ENCODE measurements at regions not wholly inside any gene's neighbourhood (a gene's known extent, or its start where the extent isn't known, plus 50 kb on each side); places are given as distances from the start of the nearest gene placed in this dataset.

GRCh38 chr4:100722866-100723459 is 205.1 kb upstream of the EMCN start:
- TF ChIP-seq GATA2 (IDR thresholded peaks at IDR 0.05; ENCODE audit: low read depth, low read length) (no peak), GATA3 (IDR thresholded peaks at IDR 0.05; ENCODE audit: low read depth, low read length) (no peak)

- TF ChIP-seq GATA2 (IDR thresholded peaks at IDR 0.05; ENCODE audit: low read depth, low read length) (no peak), GATA3 (IDR thresholded peaks at IDR 0.05; ENCODE audit: low read depth, low read length) (no peak)
Measured at GRCh38 chr4:100722133-100722532, 204.3 kb upstream of the EMCN start.

GRCh38 chr4:100721490-100721889 is 203.7 kb upstream of the EMCN start:
- TF ChIP-seq GATA2 (IDR thresholded peaks at IDR 0.05; ENCODE audit: low read depth, low read length): no peak
- no peak for TF ChIP-seq GATA3 (IDR thresholded peaks at IDR 0.05; ENCODE audit: low read depth, low read length)

- TF ChIP-seq GATA2 (IDR thresholded peaks at IDR 0.05; ENCODE audit: low read depth, low read length) (no peak), GATA3 (IDR thresholded peaks at IDR 0.05; ENCODE audit: low read depth, low read length) (no peak)
Measured at GRCh38 chr4:100721077-100721476, 203.3 kb upstream of the EMCN start.

- TF ChIP-seq GATA2 (IDR thresholded peaks at IDR 0.05; ENCODE audit: low read depth, low read length) (no peak), GATA3 (IDR thresholded peaks at IDR 0.05; ENCODE audit: low read depth, low read length) (no peak)
Measured at GRCh38 chr4:100716416-100716815, 198.6 kb upstream of the EMCN start.

- TF ChIP-seq GATA3 (IDR thresholded peaks at IDR 0.05; ENCODE audit: low read depth, low read length) (no peak), GATA2 (IDR thresholded peaks at IDR 0.05; ENCODE audit: low read depth, low read length) (no peak)
Measured at GRCh38 chr4:100708776-100709175, 191.0 kb upstream of the EMCN start.

GRCh38 chr4:100707786-100708185 is 190.0 kb upstream of the EMCN start:
- TF ChIP-seq GATA2 (IDR thresholded peaks at IDR 0.05; ENCODE audit: low read depth, low read length) (no peak), GATA3 (IDR thresholded peaks at IDR 0.05; ENCODE audit: low read depth, low read length) (no peak)

- TF ChIP-seq GATA2 (IDR thresholded peaks at IDR 0.05; ENCODE audit: low read depth, low read length) (no peak), GATA3 (IDR thresholded peaks at IDR 0.05; ENCODE audit: low read depth, low read length) (no peak)
Measured at GRCh38 chr4:100696531-100696930, 178.7 kb upstream of the EMCN start.

- no peak for TF ChIP-seq GATA2 (IDR thresholded peaks at IDR 0.05; ENCODE audit: low read depth, low read length)
Measured at GRCh38 chr4:100695871-100696270, 178.0 kb upstream of the EMCN start.

GRCh38 chr4:100695039-100695654 is 177.3 kb upstream of the EMCN start:
- no peak for TF ChIP-seq GATA2 (IDR thresholded peaks at IDR 0.05; ENCODE audit: low read depth, low read length)
- TF ChIP-seq GATA3 (IDR thresholded peaks at IDR 0.05; ENCODE audit: low read depth, low read length): no peak

GRCh38 chr4:100694467-100694866 is 176.6 kb upstream of the EMCN start:
- TF ChIP-seq GATA3 (IDR thresholded peaks at IDR 0.05; ENCODE audit: low read depth, low read length) (no peak), GATA2 (IDR thresholded peaks at IDR 0.05; ENCODE audit: low read depth, low read length) (no peak)

- TF ChIP-seq GATA2 (IDR thresholded peaks at IDR 0.05; ENCODE audit: low read depth, low read length): no peak
- TF ChIP-seq GATA3 (IDR thresholded peaks at IDR 0.05; ENCODE audit: low read depth, low read length): no peak
Measured at GRCh38 chr4:100690812-100691211, 173.0 kb upstream of the EMCN start.

GRCh38 chr4:100688368-100688767 is 170.5 kb upstream of the EMCN start:
- TF ChIP-seq GATA3 (IDR thresholded peaks at IDR 0.05; ENCODE audit: low read depth, low read length): no peak
- TF ChIP-seq GATA2 (IDR thresholded peaks at IDR 0.05; ENCODE audit: low read depth, low read length): no peak

- TF ChIP-seq GATA2 (IDR thresholded peaks at IDR 0.05; ENCODE audit: low read depth, low read length) (no peak), GATA3 (IDR thresholded peaks at IDR 0.05; ENCODE audit: low read depth, low read length) (no peak)
Measured at GRCh38 chr4:100682477-100683218, 164.8 kb upstream of the EMCN start.

- TF ChIP-seq GATA2 (IDR thresholded peaks at IDR 0.05; ENCODE audit: low read depth, low read length): no peak
- no peak for TF ChIP-seq GATA3 (IDR thresholded peaks at IDR 0.05; ENCODE audit: low read depth, low read length)
Measured at GRCh38 chr4:100681289-100681688, 163.5 kb upstream of the EMCN start.

Measured in SH-SY5Y (cell line).